Liver (tissue), 3 donors: ENCODE measurements at regions not wholly inside any gene's neighbourhood (a gene's known extent, or its start where the extent isn't known, plus 50 kb on each side); places are given as distances from the start of the nearest gene placed in this dataset.

Experiments used
- ATF3 ChIP-seq: IDR thresholded peaks from 2 replicates; pipeline ENCODE4 v1.6.1; 2016; ENCODE audit warnings: antibody characterized with exemption
- EGR1 ChIP-seq, 2 donors: IDR thresholded peaks; 2 replicates each; pipeline ENCODE4 v1.6.1; 2016 to 2018; ENCODE audit warnings: antibody characterized with exemption in 2 of 2, low read depth in 2 of 2
- FOXA1 ChIP-seq: IDR thresholded peaks from 2 replicates; pipeline ENCODE4 v1.6.1; 2016; ENCODE audit warnings: antibody characterized with exemption
- GABPA ChIP-seq, 2 donors: IDR thresholded peaks in 1 of 2; conservative IDR thresholded peaks in 1 of 2; 2 replicates each; pipeline ENCODE4 v1.6.1; 2016; ENCODE audit warnings: antibody characterized with exemption in 2 of 2, mild to moderate bottlenecking in 1 of 2, moderate library complexity in 1 of 2
- HNF4A ChIP-seq, 2 donors: conservative IDR thresholded peaks; 2 replicates each; pipeline ENCODE4 v1.6.1; 2016; ENCODE audit warnings: antibody characterized with exemption in 2 of 2, mild to moderate bottlenecking in 2 of 2
- HNF4G ChIP-seq: IDR thresholded peaks from 2 replicates; pipeline ENCODE4 v1.6.1; 2016; ENCODE audit warnings: antibody characterized with exemption
- JUND ChIP-seq, 2 donors: IDR thresholded peaks; 2 replicates each; pipeline ENCODE4 v1.6.1; 2016; ENCODE audit warnings: antibody characterized with exemption in 2 of 2
- REST ChIP-seq: IDR thresholded peaks from 2 replicates; pipeline ENCODE4 v1.6.1; 2016; ENCODE audit warnings: antibody characterized with exemption, mild to moderate bottlenecking
- RXRA ChIP-seq, 2 donors: IDR thresholded peaks; 2 replicates each; pipeline ENCODE4 v1.6.1; 2017 to 2018; ENCODE audit warnings: antibody characterized with exemption in 2 of 2, mild to moderate bottlenecking in 1 of 2
- YY1 ChIP-seq: IDR thresholded peaks from 2 replicates; pipeline ENCODE4 v1.6.1; 2016; ENCODE audit warnings: antibody characterized with exemption, mild to moderate bottlenecking
- TF ChIP-seq, protein P1 (sequence below): fragments of 150-350 bp; IDR thresholded peaks from 2 replicates; pipeline ENCODE4 v1.5.1; 2017; ENCODE audit warnings: improper control_type of control experiment, low read depth, low read length; ENCODE audit not compliant: missing input control
- TF ChIP-seq, protein P2 (sequence below): IDR thresholded peaks from 2 replicates; pipeline ENCODE4 v1.6.1; 2016; ENCODE audit warnings: antibody characterized with exemption
- donor health status: healthy.
- donor health status: healthy.

DNA sequence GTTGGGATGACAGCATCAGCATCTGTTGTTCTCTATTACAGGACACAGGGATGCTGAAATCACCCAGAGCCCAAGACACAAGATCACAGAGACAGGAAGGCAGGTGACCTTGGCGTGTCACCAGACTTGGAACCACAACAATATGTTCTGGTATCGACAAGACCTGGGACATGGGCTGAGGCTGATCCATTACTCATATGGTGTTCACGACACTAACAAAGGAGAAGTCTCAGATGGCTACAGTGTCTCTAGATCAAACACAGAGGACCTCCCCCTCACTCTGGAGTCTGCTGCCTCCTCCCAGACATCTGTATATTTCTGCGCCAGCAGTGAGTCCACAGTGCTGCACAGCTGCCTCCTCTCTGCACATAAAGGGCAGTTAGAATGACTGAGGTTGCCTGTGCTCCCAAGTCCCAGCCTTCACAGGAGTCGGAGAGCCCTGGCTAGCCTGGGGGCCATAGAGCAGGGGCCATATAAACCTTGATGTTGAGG lies 142.2 kb upstream of the PRSS58 start:
- TF ChIP-seq, protein P1, sequence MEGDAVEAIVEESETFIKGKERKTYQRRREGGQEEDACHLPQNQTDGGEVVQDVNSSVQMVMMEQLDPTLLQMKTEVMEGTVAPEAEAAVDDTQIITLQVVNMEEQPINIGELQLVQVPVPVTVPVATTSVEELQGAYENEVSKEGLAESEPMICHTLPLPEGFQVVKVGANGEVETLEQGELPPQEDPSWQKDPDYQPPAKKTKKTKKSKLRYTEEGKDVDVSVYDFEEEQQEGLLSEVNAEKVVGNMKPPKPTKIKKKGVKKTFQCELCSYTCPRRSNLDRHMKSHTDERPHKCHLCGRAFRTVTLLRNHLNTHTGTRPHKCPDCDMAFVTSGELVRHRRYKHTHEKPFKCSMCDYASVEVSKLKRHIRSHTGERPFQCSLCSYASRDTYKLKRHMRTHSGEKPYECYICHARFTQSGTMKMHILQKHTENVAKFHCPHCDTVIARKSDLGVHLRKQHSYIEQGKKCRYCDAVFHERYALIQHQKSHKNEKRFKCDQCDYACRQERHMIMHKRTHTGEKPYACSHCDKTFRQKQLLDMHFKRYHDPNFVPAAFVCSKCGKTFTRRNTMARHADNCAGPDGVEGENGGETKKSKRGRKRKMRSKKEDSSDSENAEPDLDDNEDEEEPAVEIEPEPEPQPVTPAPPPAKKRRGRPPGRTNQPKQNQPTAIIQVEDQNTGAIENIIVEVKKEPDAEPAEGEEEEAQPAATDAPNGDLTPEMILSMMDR, result no peak
- TF ChIP-seq JUND (IDR thresholded peaks at IDR 0.05) (no peak), RXRA (IDR thresholded peaks at IDR 0.05) (no peak), EGR1 (IDR thresholded peaks at IDR 0.05; ENCODE audit: low read depth in 2 of 2) (no peak), REST (no peak), ATF3 (no peak), GABPA (IDR thresholded peaks at IDR 0.05 in 1 of 2, conservative IDR thresholded peaks at IDR 0.05 in 1 of 2) (no peak), FOXA1 (no peak), HNF4A (conservative IDR thresholded peaks at IDR 0.05) (no peak), HNF4G (no peak), YY1 (no peak)
- TF ChIP-seq, protein P2, sequence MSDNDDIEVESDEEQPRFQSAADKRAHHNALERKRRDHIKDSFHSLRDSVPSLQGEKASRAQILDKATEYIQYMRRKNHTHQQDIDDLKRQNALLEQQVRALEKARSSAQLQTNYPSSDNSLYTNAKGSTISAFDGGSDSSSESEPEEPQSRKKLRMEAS, result no peak
